HG03135 (cell line): ENCODE measurements at regions not wholly inside any gene's neighbourhood (a gene's known extent, or its start where the extent isn't known, plus 50 kb on each side); places are given as distances from the start of the nearest gene placed in this dataset.
"Not testable (repeated sequence)": the region's sequence is repeated elsewhere in the genome, so short reads cannot be mapped to it uniquely, and the experiment has no call there.

Experiments used
- ATAC-seq: cut with Tn5 transposase; IDR thresholded peaks from one replicate; pipeline ENCODE4 v1.9.1; 2021; ENCODE audit warnings: mild to moderate bottlenecking, moderate library complexity; ENCODE audit not compliant: unreplicated experiment

- ATAC-seq, result not testable (repeated sequence)
Measured at GRCh38 chr5:56665117-56665516, 150.2 kb upstream of the MAP3K1 start.

DNA sequence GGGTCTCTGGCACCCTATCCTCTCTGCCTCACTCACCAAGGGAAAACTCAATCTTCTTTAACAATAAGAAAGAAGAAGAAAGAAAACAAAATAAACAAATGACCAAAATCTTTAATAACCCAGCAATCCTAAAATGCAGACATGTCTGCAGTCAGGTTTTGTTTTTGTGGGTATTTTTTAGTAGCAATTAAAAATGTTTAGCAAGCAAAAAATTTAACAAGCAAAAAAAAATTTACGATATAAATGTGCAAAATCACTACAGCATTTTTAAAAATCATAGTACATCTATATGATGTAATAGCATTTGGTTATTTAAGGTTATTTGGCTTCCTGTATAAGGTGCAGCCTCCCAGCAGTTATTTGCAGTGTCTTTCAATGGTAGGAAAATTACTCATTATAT lies 151.3 kb upstream of the MAP3K1 start:
- ATAC-seq, result no peak

DNA sequence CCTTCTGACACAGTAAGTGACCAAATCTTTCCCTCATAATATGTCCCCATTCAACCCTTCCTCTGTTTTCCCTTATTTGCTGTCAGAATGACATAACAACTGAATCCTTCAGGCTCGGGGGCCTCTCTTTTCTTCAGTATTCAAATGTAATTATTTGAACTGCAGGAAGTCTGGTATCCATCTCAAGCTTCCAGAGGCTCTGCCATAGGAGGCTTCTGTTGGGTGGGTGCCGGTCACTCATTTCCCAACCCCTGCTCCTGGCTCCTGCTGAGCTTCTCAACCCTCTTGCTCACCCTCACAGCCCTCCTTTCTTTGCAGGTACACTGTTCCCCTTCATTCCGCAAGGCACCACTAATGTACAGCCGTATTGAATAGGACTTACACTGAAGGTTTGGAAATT lies 151.8 kb upstream of the MAP3K1 start:
- ATAC-seq, result no peak

- ATAC-seq, result no peak
Measured at GRCh38 chr5:56662893-56663292, 152.5 kb upstream of the MAP3K1 start.

DNA sequence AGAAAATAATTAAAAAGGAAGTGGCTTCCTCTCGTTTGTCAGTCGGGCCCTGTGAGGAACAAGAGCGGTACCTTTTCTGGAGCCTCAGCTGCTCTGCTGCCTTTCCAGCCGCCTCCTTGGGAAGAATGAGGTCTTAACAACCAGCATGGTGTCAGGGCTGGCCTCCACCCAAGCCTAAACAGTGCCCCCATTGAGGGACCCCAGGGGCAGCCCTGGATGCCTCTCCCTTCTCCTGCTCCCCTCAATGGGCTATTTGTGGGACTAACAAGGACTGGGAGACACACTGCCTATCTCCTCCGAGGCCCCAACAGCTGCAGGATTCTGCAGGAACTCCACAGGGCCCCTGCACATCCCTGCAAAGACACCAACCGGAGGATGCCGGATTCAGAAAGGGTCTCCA lies 155.4 kb upstream of the MAP3K1 start:
- no peak for ATAC-seq

DNA sequence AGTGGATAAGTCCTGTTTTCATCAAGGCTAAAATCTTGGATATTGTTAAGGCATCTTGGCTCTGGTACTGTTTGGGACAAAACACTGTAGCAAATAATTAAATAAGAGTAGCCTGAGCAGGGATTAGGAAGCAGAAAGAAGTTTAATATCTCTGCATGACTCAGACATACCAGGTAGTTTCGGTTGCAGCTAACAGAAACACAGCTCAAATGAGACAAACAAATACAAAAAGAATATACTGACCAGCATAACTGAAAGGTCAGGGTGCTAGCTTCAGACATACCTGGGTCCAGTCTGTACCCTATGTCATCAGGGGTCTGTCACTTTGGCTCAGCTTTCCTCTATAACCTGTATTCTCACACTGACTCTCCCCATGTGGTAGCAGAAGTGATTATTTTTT lies 156.4 kb upstream of the MAP3K1 start:
- ATAC-seq, result no peak

- ATAC-seq, result no peak
Measured at GRCh38 chr5:56656846-56657726, 158.3 kb upstream of the MAP3K1 start.

DNA sequence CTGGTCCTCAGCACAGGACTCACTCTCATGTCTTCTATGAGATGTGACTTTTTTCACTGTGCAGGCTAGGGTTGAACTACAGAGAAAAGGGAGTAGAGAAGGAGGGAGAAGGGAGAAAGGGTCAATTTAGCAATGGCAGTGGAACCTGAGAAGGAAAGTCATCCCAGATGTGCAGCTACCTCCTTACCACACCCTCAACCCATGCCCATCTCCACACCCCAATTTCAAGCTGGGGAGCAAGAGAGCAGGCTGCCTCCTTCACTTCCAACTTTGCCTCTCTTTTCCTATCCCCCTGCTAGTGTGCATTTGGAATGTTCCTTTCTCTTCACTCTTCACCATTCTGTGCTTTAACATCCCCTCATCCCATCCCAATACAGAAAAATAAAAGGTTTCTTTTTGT lies 163.5 kb upstream of the MAP3K1 start:
- ATAC-seq, result no peak

DNA sequence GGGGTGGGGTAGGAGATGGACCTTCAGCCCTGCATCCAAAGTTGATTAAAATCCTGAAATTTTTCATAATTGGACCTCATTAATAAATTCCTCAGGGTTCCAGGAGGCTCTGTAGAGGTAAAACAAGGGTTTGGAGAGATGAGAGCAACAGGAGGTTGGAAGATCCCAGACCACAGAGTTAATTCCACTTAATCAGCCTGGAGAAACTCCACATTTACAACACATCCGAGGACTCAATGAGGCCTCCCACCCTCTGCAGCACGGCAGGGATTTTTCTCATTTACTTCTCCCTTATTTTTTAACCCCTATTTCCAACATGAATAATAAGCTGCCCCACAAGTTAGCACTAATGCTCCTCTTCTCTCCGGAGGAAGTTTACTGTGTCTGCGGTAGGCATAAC lies 165.0 kb upstream of the MAP3K1 start:
- no peak for ATAC-seq

GRCh38 chr5:56649569-56649968 lies 165.8 kb upstream of the MAP3K1 start:
- ATAC-seq, result no peak

DNA sequence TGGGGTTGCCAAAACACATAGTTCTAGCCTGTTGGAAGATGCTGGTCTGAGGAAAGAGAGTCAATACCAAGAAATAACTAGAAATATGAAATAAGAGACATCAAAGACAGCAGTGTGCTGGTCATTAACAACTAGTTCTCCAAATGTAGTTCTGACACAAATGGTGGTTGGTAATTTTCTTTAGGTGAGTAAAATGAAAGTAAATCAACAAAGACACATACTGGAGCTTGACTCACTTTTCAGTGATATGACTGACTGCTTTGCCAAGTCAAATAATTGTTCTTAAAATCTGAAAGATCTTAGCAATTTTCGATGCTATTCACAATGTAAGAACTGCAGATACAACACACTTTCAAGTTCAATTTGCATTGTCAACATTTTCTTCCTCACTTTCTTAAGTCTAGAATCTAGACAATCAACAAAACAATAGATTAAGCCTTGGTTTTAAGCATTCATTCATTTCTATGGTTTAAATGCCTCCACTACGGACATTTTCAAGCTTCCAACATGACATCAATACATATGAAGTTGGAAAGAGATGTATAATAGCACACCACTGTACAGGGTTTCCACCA lies 166.8 kb upstream of the MAP3K1 start:
- no peak for ATAC-seq

DNA sequence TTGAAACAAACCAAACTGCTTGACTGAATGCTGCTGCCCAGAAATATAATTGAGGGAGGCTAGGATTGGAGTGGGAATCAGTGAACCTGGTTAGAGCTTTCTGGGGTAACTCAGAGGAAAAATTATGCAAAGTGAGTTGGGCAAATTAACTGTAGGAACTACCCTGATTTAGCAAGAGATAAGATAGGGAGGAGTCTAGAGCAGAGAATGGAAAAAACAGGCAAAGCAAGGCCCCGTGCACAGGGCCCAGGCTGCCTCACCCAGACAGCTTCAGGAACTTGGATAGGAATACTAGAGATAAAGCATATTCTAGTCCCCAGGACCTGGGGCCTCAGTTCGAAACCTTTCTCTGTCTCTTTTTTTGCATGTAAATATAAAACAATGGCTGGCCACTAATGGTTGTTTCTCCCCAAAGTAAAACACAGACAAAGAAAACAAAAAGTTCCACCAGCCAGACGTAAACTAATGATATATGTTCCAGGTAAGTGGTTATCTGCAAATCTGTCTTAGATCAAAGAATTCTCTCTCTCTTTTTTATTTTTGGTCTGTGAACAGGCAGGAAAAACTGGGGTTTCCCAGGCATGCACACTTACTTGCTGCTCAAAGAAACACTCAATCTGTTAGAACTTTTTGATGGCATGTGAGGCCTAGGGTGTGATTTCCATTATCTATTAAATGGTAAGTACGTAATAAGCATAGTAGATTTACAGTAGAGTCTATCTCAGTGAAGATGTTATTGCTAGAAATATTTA lies 168.1 kb upstream of the MAP3K1 start:
- ATAC-seq, result no peak

DNA sequence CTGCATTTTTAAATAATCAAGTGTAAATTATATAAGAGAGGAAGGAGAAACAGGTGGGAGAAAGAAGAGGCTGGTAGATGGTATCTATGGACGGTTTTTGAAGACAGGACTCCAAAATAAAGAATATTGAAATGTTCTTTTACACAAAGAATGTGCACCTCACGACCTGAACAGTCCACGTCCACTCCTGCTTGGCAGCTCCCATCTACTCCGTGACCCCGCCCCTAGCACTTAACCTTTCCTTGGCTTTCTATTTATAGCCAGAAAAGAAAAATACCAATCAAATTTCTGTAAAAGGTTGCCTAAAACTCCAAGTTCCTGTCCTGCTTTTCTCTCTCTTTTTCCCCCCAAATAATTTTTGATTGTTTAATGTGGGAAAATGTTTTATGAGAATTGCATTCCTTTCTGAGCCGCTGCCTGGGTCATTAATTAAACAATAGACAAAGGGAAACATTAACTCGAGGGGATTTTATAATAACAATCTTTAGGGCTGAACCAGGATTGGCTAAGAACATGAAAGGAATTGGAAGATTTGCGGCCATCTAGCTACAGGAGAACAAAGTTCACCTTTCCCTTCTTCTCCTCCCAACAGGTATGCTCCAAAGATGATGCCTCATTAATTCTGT lies 173.6 kb upstream of the MAP3K1 start:
- ATAC-seq, result no peak

- no peak for ATAC-seq
Measured at GRCh38 chr5:56640763-56641406, 174.5 kb upstream of the MAP3K1 start.

DNA sequence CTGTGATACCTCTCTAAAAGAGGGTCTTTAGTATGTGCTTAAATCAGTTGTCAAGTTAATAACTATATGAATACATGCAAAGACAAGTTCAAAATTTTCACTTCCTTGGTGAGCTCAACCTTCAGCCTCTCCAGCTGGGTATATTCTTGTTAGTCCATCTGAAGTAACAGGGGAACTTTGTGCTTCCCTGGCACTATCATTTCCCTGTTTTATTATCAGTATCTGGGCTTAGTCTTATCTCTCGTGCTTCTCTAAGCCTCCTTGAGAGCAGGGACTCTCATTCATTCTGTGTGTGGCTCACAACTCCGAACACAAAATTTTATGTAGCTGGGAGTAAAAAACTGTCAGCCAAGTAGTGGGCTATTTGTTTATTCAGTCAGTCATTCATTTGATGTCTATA lies 175.9 kb upstream of the MAP3K1 start:
- ATAC-seq, result no peak

DNA sequence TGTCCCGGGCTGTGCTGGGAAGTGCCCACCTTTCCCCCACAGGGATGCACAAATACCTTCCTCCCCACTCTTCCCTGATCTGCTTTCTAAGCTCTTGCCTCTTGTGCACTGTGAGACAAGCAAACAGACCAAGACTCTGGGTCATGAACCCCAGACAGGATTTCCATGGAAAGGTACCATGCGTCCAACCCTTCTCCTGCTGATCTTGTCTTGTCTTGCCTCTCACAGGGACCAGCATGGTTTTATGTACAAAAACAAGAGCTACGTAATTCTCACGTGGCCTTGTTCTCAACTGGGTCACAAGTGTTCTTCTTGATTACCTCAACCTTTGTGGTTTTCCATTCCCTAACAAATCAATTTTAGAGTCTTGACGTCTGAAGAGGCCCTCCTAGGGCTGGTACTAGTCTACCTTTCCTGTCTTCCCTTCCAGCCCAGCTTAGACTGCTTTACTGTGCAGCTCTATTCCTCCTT lies 176.5 kb upstream of the MAP3K1 start:
- no peak for ATAC-seq

- no peak for ATAC-seq
Measured at GRCh38 chr5:56638061-56638621, 177.2 kb upstream of the MAP3K1 start.

DNA sequence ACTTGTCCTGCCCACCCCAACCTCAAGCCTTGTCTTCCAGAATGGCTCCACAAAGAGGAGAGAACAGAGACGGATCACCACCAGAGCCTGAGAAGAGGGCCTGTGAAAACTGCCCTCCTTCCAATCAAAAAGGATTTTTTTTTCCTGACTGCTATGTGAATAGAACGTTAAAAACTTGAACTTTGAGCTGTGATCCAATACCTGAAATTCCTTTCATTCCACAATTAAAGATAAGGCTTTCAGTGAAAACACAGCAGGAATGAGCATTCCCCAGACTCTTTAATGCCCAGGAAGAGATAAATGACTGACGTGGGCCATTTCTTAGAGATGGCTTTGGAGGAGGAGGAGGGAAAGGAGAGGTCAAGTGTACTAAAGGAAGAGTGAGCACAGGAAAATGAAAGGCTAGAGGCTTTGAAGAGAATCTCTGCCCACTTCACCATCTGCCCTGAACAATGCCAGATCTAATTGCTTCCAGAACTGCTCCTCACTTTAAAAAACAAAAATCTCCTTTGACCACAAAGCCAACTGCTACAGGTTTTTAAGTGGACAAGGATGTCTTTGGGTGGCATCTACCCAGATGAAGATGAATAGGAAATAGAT lies 177.9 kb upstream of the MAP3K1 start:
- ATAC-seq, result no peak

DNA sequence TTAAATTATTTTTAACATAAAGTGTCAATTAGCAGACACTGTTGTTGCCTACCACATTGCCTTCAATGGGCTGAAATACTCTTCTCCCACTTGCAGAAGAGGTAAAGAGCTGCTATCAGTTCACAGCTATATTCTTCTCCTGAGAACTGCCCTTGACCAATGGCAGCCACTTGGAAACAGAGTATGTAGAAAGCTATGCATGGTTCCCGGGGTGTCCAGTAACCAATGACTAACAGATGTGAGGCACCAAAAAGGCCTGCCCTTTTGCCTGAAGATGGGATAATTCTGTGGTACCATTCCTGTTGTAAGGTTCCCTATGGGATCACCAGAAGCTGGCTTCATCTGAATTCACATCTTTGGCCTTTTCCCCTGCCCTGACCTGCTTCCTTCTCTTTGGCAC lies 181.4 kb upstream of the MAP3K1 start:
- no peak for ATAC-seq

DNA sequence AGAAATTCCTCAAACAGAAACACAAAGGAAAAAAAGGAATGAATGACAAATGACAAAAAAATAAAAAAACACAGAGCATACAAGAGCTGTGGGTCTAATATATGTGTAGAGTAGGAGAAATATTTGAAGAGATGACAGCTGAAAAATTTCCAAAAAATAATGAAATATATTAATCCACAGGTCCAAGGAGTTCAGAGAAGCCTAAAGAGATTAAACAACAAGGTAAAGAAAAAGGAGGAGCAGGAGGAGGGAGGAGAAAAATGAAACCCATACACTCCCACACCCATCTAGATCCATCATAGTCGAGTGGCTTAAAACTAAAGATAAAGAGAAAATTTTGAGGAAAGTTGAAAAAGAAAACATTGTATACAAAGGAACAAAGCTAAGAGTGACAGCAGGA lies 182.4 kb upstream of the MAP3K1 start:
- no peak for ATAC-seq
